Mesodermal cell (in vitro differentiated cells): ENCODE measurements at regions not wholly inside any gene's neighbourhood (a gene's known extent, or its start where the extent isn't known, plus 50 kb on each side); places are given as distances from the start of the nearest gene placed in this dataset.

Source experiments
- H3K27ac ChIP-seq: 2 replicates; pipeline ENCODE4 v1.7.0; 2013; ENCODE audit warnings: mild to moderate bottlenecking, low read depth, low read length, moderate library complexity; ENCODE audit not compliant: severe bottlenecking
- H3K36me3 ChIP-seq: 2 replicates; pipeline ENCODE4 v1.7.1; 2013; ENCODE audit warnings: mild to moderate bottlenecking, low read length, moderate library complexity; ENCODE audit not compliant: control insufficient read depth, insufficient read depth
- H3K4me1 ChIP-seq: one replicate; pipeline ENCODE4 v1.7.1; 2013; ENCODE audit warnings: mild to moderate bottlenecking, low read length; ENCODE audit not compliant: insufficient read depth, control insufficient read depth, poor library complexity, severe bottlenecking
- H3K4me3 ChIP-seq: 2 replicates; pipeline ENCODE4 v1.7.0; 2013; ENCODE audit warnings: low read length, control low read depth, mild to moderate bottlenecking; ENCODE audit not compliant: insufficient read depth, poor library complexity, severe bottlenecking; ENCODE audit errors: extremely low read depth
- H3K9me3 ChIP-seq: 2 replicates; pipeline ENCODE4 v1.7.1; 2013; ENCODE audit warnings: mild to moderate bottlenecking, low read length, moderate library complexity; ENCODE audit not compliant: control insufficient read depth
- WGBS, 2 experiments: methylation state at CpG; one replicate each; pipeline ENCODE4 v1.1.5; 2013; ENCODE audit warnings: missing lambda C conversion rate in 2 of 2; ENCODE audit not compliant: insufficient coverage in 2 of 2; 5-methylcytosine and 5-hydroxymethylcytosine counted together

DNA sequence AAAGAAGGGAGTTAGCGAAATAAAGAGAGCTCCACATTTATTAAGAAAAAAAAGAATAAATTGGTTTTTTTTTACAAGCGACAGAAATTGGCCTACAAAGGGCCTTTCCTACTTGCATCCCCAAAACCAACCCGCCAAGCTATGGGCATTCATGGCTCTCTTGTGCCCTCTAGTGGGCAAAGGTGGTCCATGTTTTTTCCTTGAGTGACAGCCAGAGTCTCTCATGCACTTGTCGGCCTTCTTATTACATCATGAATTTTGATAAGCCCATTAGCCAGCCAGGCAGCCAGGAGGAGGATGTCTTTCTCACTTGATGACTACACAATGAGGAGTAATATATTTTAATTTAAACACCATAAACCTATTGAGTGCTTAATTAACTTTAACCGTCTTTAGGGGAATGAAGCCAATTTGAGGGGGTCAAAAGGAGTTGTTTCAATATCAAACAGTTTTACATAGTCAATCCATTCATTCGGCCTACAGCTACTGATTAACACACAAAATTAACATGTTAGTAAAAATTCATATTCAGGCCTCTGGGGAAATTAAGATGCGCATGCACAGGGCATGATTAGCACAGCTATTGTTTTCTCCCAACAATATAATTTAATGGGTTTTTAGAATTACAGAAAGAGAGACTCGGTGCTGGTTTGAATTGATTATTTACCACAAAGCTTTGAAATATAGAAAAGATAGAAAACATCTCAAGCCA is 85.5 kb downstream of the RCN1 start:
- Histone ChIP-seq H3K4me1 (no peaks in the 10 kb centered on the region), H3K4me3 (no peak overlapping the region), H3K9me3 (no peaks in the 10 kb centered on the region), H3K27ac (no peak overlapping the region), H3K36me3 (no peaks in the 10 kb centered on the region)
- 90% methylated on average over 2 of the region's 8 CpGs; no CpG with 5 or more reads in 1 of the 2 experiments for WGBS, 2 experiments

DNA sequence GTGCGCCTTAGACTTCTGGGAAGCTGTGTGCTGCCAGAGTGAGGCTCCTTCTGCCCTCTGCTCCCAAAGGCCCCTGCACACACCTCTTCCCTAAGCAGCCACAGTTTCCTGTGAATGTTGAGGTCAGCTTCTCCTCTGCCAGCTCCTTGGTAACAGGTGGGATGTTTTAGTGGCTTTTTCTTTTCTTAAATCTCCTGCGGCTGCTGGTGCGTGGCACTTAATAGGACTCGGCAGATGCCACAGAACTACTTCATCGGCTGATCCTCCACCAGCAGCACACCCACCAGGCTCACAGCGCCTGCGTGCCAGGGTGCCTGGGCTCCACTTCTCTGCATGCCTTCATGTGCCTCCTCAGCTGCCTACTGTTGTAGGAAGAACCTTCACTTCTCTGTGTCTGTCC is 87.8 kb downstream of the RCN1 start:
- 95 to 96% methylated on average over 6 to 7 of the region's 7 CpGs for WGBS, 2 experiments
- Histone ChIP-seq H3K36me3 (no peaks in the 10 kb centered on the region), H3K4me3 (no peak overlapping the region), H3K9me3 (no peaks in the 10 kb centered on the region), H3K27ac (no peak overlapping the region), H3K4me1 (no peaks in the 10 kb centered on the region)

DNA sequence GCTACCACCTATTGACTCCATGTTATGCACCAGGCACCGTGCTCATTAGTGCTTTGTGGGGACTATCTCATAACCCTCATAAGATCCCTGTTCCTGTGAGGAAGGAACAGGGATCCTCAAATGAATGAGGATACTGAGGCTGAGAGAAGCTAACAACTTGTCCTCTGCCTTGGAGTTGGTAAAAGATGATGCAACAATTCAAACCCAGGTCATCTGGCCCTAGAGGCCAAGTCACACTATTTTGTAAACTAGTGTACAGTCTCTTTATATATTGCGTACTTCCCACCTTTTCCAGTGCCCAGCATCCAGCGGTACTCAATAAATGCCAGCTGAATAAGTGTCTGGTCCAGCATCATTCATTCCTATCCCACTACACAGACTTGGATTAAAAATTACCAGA is 92.6 kb downstream of the RCN1 start:
- H3K9me3 ChIP-seq: no peaks in the 10 kb centered on the region
- no peak overlapping the region for H3K4me3 ChIP-seq
- no peaks in the 10 kb centered on the region for H3K4me1 ChIP-seq
- no peaks in the 10 kb centered on the region for H3K36me3 ChIP-seq
- 100% methylated on average over 2 of the region's 3 CpGs; no CpG with 5 or more reads in 1 of the 2 experiments for WGBS, 2 experiments
- H3K27ac ChIP-seq: no peak overlapping the region

DNA sequence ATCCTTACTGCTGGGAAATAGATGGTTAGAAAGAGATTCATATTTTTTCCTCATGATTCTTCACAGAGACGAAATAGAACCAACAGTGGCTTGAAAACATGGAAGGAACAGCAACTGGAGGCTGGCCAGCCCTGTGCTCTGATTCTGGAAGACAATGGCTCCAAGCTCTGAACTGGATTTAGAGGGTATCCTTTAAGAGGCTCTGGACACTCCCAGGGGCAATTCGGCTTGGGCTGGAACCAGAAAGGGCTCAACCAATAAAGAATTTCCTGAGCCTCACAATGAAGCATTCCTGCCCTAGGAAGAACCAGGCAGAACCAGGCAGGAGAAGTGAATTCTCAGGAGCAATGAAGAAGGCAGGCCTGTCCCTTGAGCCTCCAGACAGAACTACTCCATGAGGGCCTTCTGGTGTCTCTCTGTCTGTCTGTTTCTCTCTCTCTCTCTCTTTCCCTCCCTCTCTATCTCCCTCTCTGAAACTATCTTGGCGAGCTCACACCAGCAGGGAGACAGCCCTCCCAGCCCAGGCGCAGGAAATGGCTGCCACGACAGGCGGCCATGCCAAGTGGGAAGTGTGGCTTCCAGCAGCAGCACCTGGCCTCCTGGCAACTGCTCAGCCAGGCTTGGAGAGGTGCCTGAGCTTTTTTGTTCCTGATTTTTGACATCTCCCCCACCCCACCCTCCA is 93.3 kb downstream of the RCN1 start:
- Histone ChIP-seq H3K9me3 (no peaks in the 10 kb centered on the region), H3K36me3 (no peaks in the 10 kb centered on the region), H3K27ac (no peak overlapping the region), H3K4me3 (no peak overlapping the region), H3K4me1 (no peaks in the 10 kb centered on the region)
- 69 to 86% methylated on average over 4 to 6 of the region's 6 CpGs for WGBS, 2 experiments

DNA sequence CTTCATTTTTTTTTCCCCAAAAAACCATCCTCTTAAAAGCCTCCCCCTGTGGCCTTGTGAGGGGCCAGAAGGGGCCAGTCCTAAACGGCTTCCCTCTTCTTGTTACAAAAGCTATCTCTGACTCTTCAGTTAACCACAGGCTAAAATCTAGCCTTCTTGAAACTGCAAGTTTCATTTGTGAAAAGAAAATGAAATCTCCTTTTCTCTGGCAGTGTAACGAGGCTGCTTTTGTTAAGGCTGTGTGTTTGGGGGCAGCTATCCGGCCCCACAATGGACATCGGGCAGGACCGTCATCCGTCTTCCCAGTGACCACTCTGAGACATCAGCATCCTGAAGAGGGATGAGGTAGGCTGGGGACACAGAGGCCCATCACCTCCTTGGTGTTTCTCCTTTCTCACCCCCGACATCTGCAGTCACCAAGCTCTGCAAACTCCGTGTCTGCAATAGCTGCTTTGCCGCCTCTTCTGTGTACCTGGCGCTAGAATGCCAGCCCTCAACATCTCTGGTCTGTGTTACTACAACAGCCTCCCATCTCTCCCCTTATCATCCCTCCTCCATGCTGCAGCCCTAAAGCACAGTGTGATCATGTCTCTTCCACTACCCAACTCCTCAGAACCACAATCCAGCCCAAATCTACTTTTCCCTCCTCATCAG is 94.0 kb downstream of the RCN1 start:
- no peak overlapping the region for H3K4me3 ChIP-seq
- WGBS, 2 experiments: 86 to 88% methylated on average over 7 to 9 of the region's 10 CpGs
- H3K9me3 ChIP-seq: no peaks in the 10 kb centered on the region

DNA sequence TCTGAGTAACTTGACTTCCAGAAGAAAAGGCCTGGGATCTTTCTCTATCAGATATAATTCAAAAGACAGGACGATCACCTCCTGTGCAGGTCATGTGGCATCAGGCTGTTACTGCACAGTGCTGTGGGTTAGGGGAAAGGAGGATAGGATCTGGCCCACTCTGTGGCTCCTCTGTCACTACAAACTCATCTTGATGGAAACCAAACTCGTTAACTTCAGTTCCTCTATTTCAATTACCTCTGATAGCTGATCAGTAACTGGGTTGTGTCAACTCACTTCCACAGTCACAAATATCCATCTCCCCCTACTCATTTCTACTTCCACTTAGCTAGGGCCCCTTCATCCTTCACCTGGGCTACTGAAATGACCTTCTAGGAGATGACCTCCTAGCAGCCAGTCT is 95.2 kb downstream of the RCN1 start:
- 60 to 88% methylated on average over 1 of the region's 2 CpGs for whole genome bisulfite sequencing, 2 experiments

More for the DNA sequence above, 94.0 kb downstream of the RCN1 start:
- no peaks in the 10 kb centered on the region for H3K4me1 ChIP-seq
- no peak overlapping the region for H3K27ac ChIP-seq
- H3K36me3 ChIP-seq: no peaks in the 10 kb centered on the region

DNA sequence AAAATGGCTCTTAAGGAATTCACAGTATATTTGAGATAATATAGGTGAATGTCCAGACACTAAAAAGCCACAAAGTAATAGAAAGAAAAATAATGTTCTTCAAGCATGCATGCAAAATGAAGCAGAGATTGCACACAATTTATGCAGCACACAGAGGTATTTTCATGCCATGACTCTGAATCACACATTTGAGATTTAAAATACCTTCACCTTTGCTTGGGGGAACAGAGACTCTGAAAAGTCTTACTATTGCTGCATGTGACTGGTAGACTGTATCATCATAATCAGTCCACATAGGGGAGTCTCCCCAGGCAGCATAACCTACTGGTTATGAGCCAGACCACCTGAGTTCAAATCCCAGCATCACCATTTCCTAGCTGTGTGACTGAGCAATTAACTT is 96.2 kb downstream of the RCN1 start:
- Histone ChIP-seq H3K27ac (no peak overlapping the region), H3K4me1 (no peaks in the 10 kb centered on the region)

More for the DNA sequence above, 95.2 kb downstream of the RCN1 start:
- Histone ChIP-seq H3K27ac (no peak overlapping the region), H3K36me3 (no peaks in the 10 kb centered on the region), H3K4me3 (no peak overlapping the region), H3K9me3 (no peaks in the 10 kb centered on the region), H3K4me1 (no peaks in the 10 kb centered on the region)

DNA sequence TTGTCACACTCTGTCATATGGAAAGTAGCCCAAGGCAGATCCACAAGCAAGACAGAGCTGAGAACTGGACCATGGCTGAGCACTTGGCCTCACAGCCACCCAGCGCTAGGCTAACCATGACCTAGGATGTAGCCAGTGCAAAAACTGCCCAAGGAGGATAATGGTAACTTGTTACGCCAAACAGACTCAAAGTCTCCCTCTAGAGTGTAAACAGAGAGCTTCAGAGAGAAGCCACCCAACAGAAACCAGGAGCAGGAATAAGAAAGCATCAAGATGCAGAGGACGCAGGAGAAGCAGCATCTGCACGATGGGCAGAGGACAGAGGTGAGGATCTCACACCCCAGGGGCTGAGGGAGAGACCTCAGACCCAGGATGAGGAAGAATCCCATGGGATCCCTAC is 97.9 kb downstream of the RCN1 start:
- H3K27ac ChIP-seq: no peak overlapping the region
- no peak overlapping the region for H3K4me3 ChIP-seq
- no peaks in the 10 kb centered on the region for H3K36me3 ChIP-seq
- 70 to 88% methylated on average over 4 of the region's 4 CpGs for WGBS, 2 experiments
- H3K4me1 ChIP-seq: no peaks in the 10 kb centered on the region
- no peaks in the 10 kb centered on the region for H3K9me3 ChIP-seq

More for the DNA sequence above, 96.2 kb downstream of the RCN1 start:
- Histone ChIP-seq H3K9me3 (no peaks in the 10 kb centered on the region), H3K4me3 (no peak overlapping the region), H3K36me3 (no peaks in the 10 kb centered on the region)

DNA sequence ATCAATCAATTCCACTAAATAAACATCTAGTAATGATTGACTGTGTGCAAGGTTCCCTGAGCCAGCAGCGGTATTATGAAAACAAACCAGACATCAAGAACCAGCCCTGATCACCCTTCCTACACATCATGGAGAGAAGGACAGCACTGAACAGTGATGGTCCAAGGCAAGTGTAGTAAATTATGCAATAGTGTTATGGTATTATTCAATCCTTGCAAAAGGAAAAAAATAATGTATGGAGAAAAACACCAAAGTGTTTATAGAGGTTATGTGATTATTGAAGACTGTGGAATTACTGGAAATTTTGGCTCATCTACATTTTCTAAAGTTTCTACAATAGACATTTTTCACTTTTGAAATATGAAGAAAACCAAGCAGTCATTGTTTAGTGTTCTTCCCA is 105.3 kb downstream of the RCN1 start:
- no peak overlapping the region for H3K4me3 ChIP-seq
- no peak overlapping the region for H3K27ac ChIP-seq
- no peaks in the 10 kb centered on the region for H3K4me1 ChIP-seq
- H3K9me3 ChIP-seq: no peaks in the 10 kb centered on the region
- H3K36me3 ChIP-seq: no peaks in the 10 kb centered on the region
- WGBS, 2 experiments: 80% methylated on average over 1 of the region's 1 CpG; no CpG with 5 or more reads in 1 of the 2 experiments

DNA sequence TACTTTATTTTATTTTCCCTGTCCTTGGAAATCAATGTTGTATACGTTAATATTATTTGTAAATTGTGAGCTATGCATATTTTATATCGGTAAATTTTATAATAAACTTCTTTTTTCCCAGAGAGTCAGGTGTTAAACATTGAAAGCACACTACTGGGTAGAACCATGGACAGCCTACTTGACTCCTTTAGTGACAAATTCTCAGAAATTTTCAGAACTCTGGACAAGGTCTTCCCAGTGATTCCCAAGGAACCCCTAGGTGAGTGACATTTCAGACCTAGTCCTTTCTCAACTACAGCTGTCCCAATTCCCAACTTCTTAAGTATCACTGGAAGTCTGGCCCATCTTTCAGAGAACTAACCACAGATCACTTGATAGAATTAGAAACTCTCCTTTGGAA is 107.2 kb downstream of the RCN1 start:
- Histone ChIP-seq H3K4me1 (no peaks in the 10 kb centered on the region), H3K36me3 (no peaks in the 10 kb centered on the region), H3K4me3 (no peak overlapping the region), H3K27ac (no peak overlapping the region), H3K9me3 (no peaks in the 10 kb centered on the region)
- WGBS, 2 experiments: no CpG with 5 or more reads among the region's 2 CpGs
